IMR-90 (cell line): ENCODE measurements at regions not wholly inside any gene's neighbourhood (a gene's known extent, or its start where the extent isn't known, plus 50 kb on each side); places are given as distances from the start of the nearest gene placed in this dataset.

Experiments
- ATAC-seq: fragments of 200-7000 bp; cut with Tn5 transposase; 2 replicates; pipeline ENCODE4 v1.9.1; 2020; ENCODE audit warnings: low read depth, mild to moderate bottlenecking, moderate library complexity
- BruUV-seq: library from RNA; stranded (reverse); fragments of 400-500 nt; replicated peaks from 2 replicates; lab custom pipeline; 2021; lab: Mats Ljungman, UMichigan
- CTCF ChIA-PET: fragments of 300-600 bp; formaldehyde crosslinking; extraction: SDS; loops from one replicate; lab custom pipeline; 2021; ENCODE audit warnings: antibody characterized with exemption; lab: Yijun Ruan, JAX
- POLR2A ChIA-PET: fragments of 300-600 bp; sonication (Branson Sonifier 250); formaldehyde crosslinking; loops from one replicate; lab custom pipeline; 2022; ENCODE audit warnings: antibody characterized with exemption; ENCODE audit not compliant: unreplicated experiment; lab: Charles Lee
- DNase-seq: peaks from one replicate; pipeline ENCODE4 v3.0.0; 2013
- H2AFZ ChIP-seq: replicated peaks from 2 replicates; pipeline ENCODE3; 2013; ENCODE audit warnings: low read length, mild to moderate bottlenecking; ENCODE audit not compliant: poor library complexity
- H2AK5ac ChIP-seq: 2 replicates; pipeline ENCODE4 v1.6.1; 2013; ENCODE audit warnings: low read depth, low read length, inconsistent platforms
- H2AK9ac ChIP-seq: replicated peaks from 2 replicates; pipeline ENCODE3; 2013; ENCODE audit warnings: mild to moderate bottlenecking, low read depth, low read length, moderate library complexity; ENCODE audit not compliant: poor library complexity
- H2BK120ac ChIP-seq: 2 replicates; pipeline ENCODE4 v1.6.1; 2013; ENCODE audit warnings: low read depth, low read length, inconsistent platforms
- H2BK15ac ChIP-seq: 3 replicates; pipeline ENCODE4 v1.6.1; 2013; ENCODE audit warnings: low read depth, low read length, inconsistent platforms
- H2BK20ac ChIP-seq: 2 replicates; pipeline ENCODE4 v1.6.1; 2013; ENCODE audit warnings: low read depth, mild to moderate bottlenecking, inconsistent platforms, low read length, moderate library complexity
- H2BK5ac ChIP-seq: 2 replicates; pipeline ENCODE4 v1.6.1; 2013; ENCODE audit warnings: mild to moderate bottlenecking, low read depth, low read length, inconsistent platforms; ENCODE audit not compliant: poor library complexity, severe bottlenecking
- H3K14ac ChIP-seq: replicated peaks from 2 replicates; pipeline ENCODE4 v1.6.1; 2013; ENCODE audit warnings: low read depth, low read length, inconsistent platforms
- H3K18ac ChIP-seq: 2 replicates; pipeline ENCODE4 v1.6.1; 2013; ENCODE audit warnings: low read depth, low read length, control low read depth
- H3K23ac ChIP-seq: 2 replicates; pipeline ENCODE4 v1.6.1; 2013; ENCODE audit warnings: low read depth, low read length, inconsistent platforms
- H3K27ac ChIP-seq: 2 replicates; pipeline ENCODE4 v1.5.1; 2013; ENCODE audit warnings: mild to moderate bottlenecking, control low read depth, low read length; ENCODE audit not compliant: insufficient read depth
- H3K27me3 ChIP-seq: 2 replicates; pipeline ENCODE4 v1.6.1; 2013; ENCODE audit warnings: low read length; ENCODE audit not compliant: control insufficient read depth, insufficient read depth
- H3K36me3 ChIP-seq: 2 replicates; pipeline ENCODE4 v1.6.1; 2013; ENCODE audit warnings: low read length, mixed read lengths; ENCODE audit not compliant: control insufficient read depth, insufficient read depth
- H3K4ac ChIP-seq: 2 replicates; pipeline ENCODE4 v1.6.1; 2013; ENCODE audit warnings: low read depth, low read length, inconsistent platforms
- H3K4me1 ChIP-seq: 2 replicates; pipeline ENCODE4 v1.6.1; 2013; ENCODE audit warnings: low read length, mixed read lengths; ENCODE audit not compliant: control insufficient read depth, insufficient read depth
- H3K4me2 ChIP-seq: 2 replicates; pipeline ENCODE4 v1.6.1; 2013; ENCODE audit warnings: low read depth, mild to moderate bottlenecking, control low read depth, low read length, moderate library complexity
- H3K4me3 ChIP-seq: 2 replicates; pipeline ENCODE4 v1.5.1; 2013; ENCODE audit warnings: low read depth, mild to moderate bottlenecking, control low read depth, low read length, moderate library complexity; ENCODE audit not compliant: insufficient read depth
- H3K56ac ChIP-seq: 2 replicates; pipeline ENCODE4 v1.6.1; 2013; ENCODE audit warnings: low read length, inconsistent platforms; ENCODE audit not compliant: insufficient read depth; ENCODE audit errors: extremely low read depth
- H3K79me1 ChIP-seq, 2 experiments: 2 replicates each; pipeline ENCODE4 v1.6.1; 2013; ENCODE audit warnings: low read length in 2 of 2, inconsistent platforms in 1 of 2, low read depth in 1 of 2
- H3K9ac ChIP-seq: 2 replicates; pipeline ENCODE4 v1.6.1; 2013; ENCODE audit warnings: low read depth, low read length, control low read depth
- H3K9me1 ChIP-seq: 2 replicates; pipeline ENCODE4 v1.6.1; 2013; ENCODE audit warnings: low read length, inconsistent platforms; ENCODE audit not compliant: insufficient read depth
- H3K9me3 ChIP-seq: 2 replicates; pipeline ENCODE4 v1.6.1; 2013; ENCODE audit warnings: low read length; ENCODE audit not compliant: control insufficient read depth, insufficient read depth
- H4K20me1 ChIP-seq: 2 replicates; pipeline ENCODE4 v1.6.1; 2013; ENCODE audit warnings: low read length, inconsistent platforms; ENCODE audit not compliant: insufficient read depth
- H4K5ac ChIP-seq: 2 replicates; pipeline ENCODE4 v1.6.1; 2013; ENCODE audit warnings: mild to moderate bottlenecking, low read depth, low read length, control low read depth
- H4K8ac ChIP-seq, 2 experiments: 2 replicates each; pipeline ENCODE4 v1.6.1; 2013; ENCODE audit warnings: low read depth in 2 of 2, low read length in 2 of 2, control low read depth in 1 of 2, inconsistent platforms in 1 of 2
- H4K91ac ChIP-seq: 2 replicates; pipeline ENCODE4 v1.6.1; 2013; ENCODE audit warnings: low read depth, low read length, inconsistent platforms; ENCODE audit not compliant: insufficient read depth
- CEBPB ChIP-seq: IDR thresholded peaks from 2 replicates; pipeline ENCODE4 v1.6.1; 2012; ENCODE audit warnings: low read depth, low read length, improper control_type of control experiment
- CHD1 ChIP-seq: IDR thresholded peaks from 2 replicates; pipeline ENCODE4 v1.6.1; 2012; ENCODE audit warnings: low read depth, low read length, improper control_type of control experiment
- CTCF ChIP-seq: conservative IDR thresholded peaks from 2 replicates; pipeline ENCODE4 v1.5.1; 2012; ENCODE audit warnings: mild to moderate bottlenecking, low read depth, low read length, improper control_type of control experiment
- ELK1 ChIP-seq: fragments of 150-350 bp; IDR thresholded peaks from 2 replicates; pipeline ENCODE4 v1.6.1; 2016; ENCODE audit warnings: low read depth, mild to moderate bottlenecking, low read length, moderate library complexity, borderline replicate concordance
- FOS ChIP-seq: fragments of 150-350 bp; IDR thresholded peaks from 2 replicates; pipeline ENCODE4 v1.6.1; 2016; ENCODE audit warnings: low read depth, low read length
- MAFK ChIP-seq: IDR thresholded peaks from 2 replicates; pipeline ENCODE4 v1.6.1; 2012; ENCODE audit warnings: low read depth, low read length, improper control_type of control experiment
- MXI1 ChIP-seq: IDR thresholded peaks from 2 replicates; pipeline ENCODE4 v1.6.1; 2012; ENCODE audit warnings: low read depth, mild to moderate bottlenecking, low read length, moderate library complexity, borderline replicate concordance
- NFE2L2 ChIP-seq: fragments of 150-350 bp; IDR thresholded peaks from 2 replicates; pipeline ENCODE4 v1.6.1; 2016; ENCODE audit warnings: low read depth, mild to moderate bottlenecking, low read length
- RAD21 ChIP-seq: IDR thresholded peaks from 2 replicates; pipeline ENCODE4 v1.6.1; 2012; ENCODE audit warnings: low read length, improper control_type of control experiment
- RCOR1 ChIP-seq: IDR thresholded peaks from 2 replicates; pipeline ENCODE4 v1.6.1; 2012; ENCODE audit warnings: mild to moderate bottlenecking, low read length, improper control_type of control experiment; ENCODE audit not compliant: insufficient replicate concordance
- RFX5 ChIP-seq: IDR thresholded peaks from 2 replicates; pipeline ENCODE4 v1.8.0; 2012; ENCODE audit warnings: low read depth, mild to moderate bottlenecking, low read length, moderate library complexity
- SMC3 ChIP-seq: fragments of 150-350 bp; IDR thresholded peaks from 2 replicates; pipeline ENCODE4 v1.6.1; 2016; ENCODE audit warnings: low read depth, mild to moderate bottlenecking, antibody characterized with exemption, low read length, moderate library complexity
- WGBS, 2 experiments: methylation state at CpG; one replicate each; pipeline versions ENCODE4 v1.1.5 to v1.1.7; 2013; ENCODE audit warnings: missing lambda C conversion rate in 2 of 2; ENCODE audit not compliant: insufficient read length in 1 of 2; ENCODE audit errors: extremely low coverage in 2 of 2; 5-methylcytosine and 5-hydroxymethylcytosine counted together
- dilution Hi-C: fragments of 300-500 bp; cut with HindIII; formaldehyde crosslinking; loops from one replicate; pipeline ENCODE4 v1.14.3; 2018; ENCODE audit warnings: low sequenced_read_pairs; ENCODE audit not compliant: unreplicated experiment
- in situ Hi-C: fragments of 300-500 bp; cut with MboI; formaldehyde crosslinking; loops from 3 replicates; pipeline ENCODE4 v1.14.3; 2019; ENCODE audit warnings: low sequenced_read_pairs, inconsistent platforms, mixed read lengths
- intact Hi-C: fragments of 100-400 bp; cut with micrococcal nuclease; formaldehyde crosslinking; loops from 2 replicates; pipeline ENCODE4 v1.10.0; 2022

GRCh38 chr6:94494500-94494899, 1075.1 kb upstream of the EPHA7 start:
- Histone ChIP-seq H2AK9ac (no peak overlapping the region), H3K14ac (no peak overlapping the region), H3K56ac (no peak overlapping the region), H3K4me3 (no peak overlapping the region), H4K20me1 (no peaks in the 10 kb centered on the region), H2BK120ac (no peak overlapping the region), H4K91ac (no peak overlapping the region), H3K4me1 (no peaks in the 10 kb centered on the region), H3K36me3 (no peaks in the 10 kb centered on the region), H3K4me2 (no peak overlapping the region), H4K8ac (no peak overlapping the region), H2AK5ac (no peak overlapping the region), H2AFZ (no peak overlapping the region), H3K9me1 (no peaks in the 10 kb centered on the region), H3K18ac (no peak overlapping the region), H3K9me3 (no peaks in the 10 kb centered on the region), H3K27me3 (no peaks in the 10 kb centered on the region), H3K79me1 (no peaks in the 10 kb centered on the region), H3K9ac (no peak overlapping the region), H3K27ac (no peak overlapping the region), H2BK20ac (no peak overlapping the region), H4K5ac (no peak overlapping the region), H2BK5ac (no peak overlapping the region), H2BK15ac (no peak overlapping the region), H3K23ac (no peak overlapping the region), H3K4ac (no peak overlapping the region)
- TF ChIP-seq CTCF (no peak), CHD1 (no peak), MXI1 (no peak), SMC3 (no peak), NFE2L2 (no peak), RFX5 (no peak), RAD21 (no peak), MAFK (no peak), CEBPB (no peak), ELK1 (no peak), FOS (no peak), RCOR1 (no peak)
- dilution Hi-C loops (no loop called here), in situ Hi-C loops (no loop called here), intact Hi-C loops (no loop called here)
- ChIA-PET CTCF (no interaction called here), POLR2A (no interaction called here)
- DNase-seq (no peak), ATAC-seq (no peak)
- no CpG with 5 or more reads among the region's 1 CpG for WGBS, 2 experiments
- no TSS peak for BruUV-seq
